CD4-positive, alpha-beta T cell (primary cell): ENCODE measurements at regions not wholly inside any gene's neighbourhood (a gene's known extent, or its start where the extent isn't known, plus 50 kb on each side); places are given as distances from the start of the nearest gene placed in this dataset.

Source experiments
- ATAC-seq: fragments of 200-7000 bp; cut with Tn5 transposase; one replicate; pipeline ENCODE4 v1.10.0; 2022; ENCODE audit warnings: mild to moderate bottlenecking; ENCODE audit not compliant: poor library complexity
- CTCF ChIA-PET: fragments of 350-600 bp; sonication (Branson Sonifier 250); formaldehyde crosslinking; loops from one replicate; lab custom pipeline; 2021; ENCODE audit warnings: antibody characterized with exemption, inconsistent platforms; lab: Charles Lee
- POLR2A ChIA-PET: fragments of 350-600 bp; sonication (Branson Sonifier 250); formaldehyde crosslinking; loops from one replicate; lab custom pipeline; 2021; ENCODE audit warnings: antibody characterized with exemption, inconsistent platforms; lab: Charles Lee
- DNase-seq, 14 experiments: peaks; one replicate each; pipeline ENCODE4 v3.0.0-alpha.2; 2013 to 2020; ENCODE audit warnings: mixed read lengths in 2 of 14
- H3K27ac ChIP-seq, 2 donors: one replicate each; pipeline versions ENCODE4 v1.5.1 to v1.7.0; 2013; ENCODE audit warnings: low read length in 2 of 2, low read depth in 1 of 2, mild to moderate bottlenecking in 1 of 2
- H3K27me3 ChIP-seq, 2 experiments: 1 replicate in 1 of 2; 2 replicates in 1 of 2; pipeline versions ENCODE4 v1.6.1 to v1.7.0; 2013; ENCODE audit warnings: low read length in 2 of 2, control low read depth in 1 of 2, mild to moderate bottlenecking in 1 of 2, moderate library complexity in 1 of 2; ENCODE audit not compliant: insufficient read depth in 2 of 2, control insufficient read depth in 1 of 2
- H3K36me3 ChIP-seq: one replicate; pipeline ENCODE4 v1.6.1; 2013; ENCODE audit warnings: low read length, control low read depth; ENCODE audit not compliant: insufficient read depth
- H3K4me1 ChIP-seq: one replicate; pipeline ENCODE4 v1.6.1; 2013; ENCODE audit warnings: low read length, control low read depth; ENCODE audit not compliant: insufficient read depth
- H3K4me3 ChIP-seq: one replicate; pipeline ENCODE4 v1.5.1; 2013; ENCODE audit warnings: mild to moderate bottlenecking, low read length, moderate library complexity
- H3K9me3 ChIP-seq, 2 experiments: 1 replicate in 1 of 2; 2 replicates in 1 of 2; pipeline versions ENCODE4 v1.6.1 to v1.7.0; 2013; ENCODE audit warnings: low read length in 2 of 2, mild to moderate bottlenecking in 2 of 2, control low read depth in 1 of 2, moderate library complexity in 1 of 2; ENCODE audit not compliant: control insufficient read depth in 1 of 2, insufficient read depth in 1 of 2
- H3K27ac Mint-ChIP-seq: one replicate; pipeline ENCODE4 v1.8.0; 2020; ENCODE audit warnings: mixed read lengths
- H3K27me3 Mint-ChIP-seq: one replicate; pipeline ENCODE4 v1.8.0; 2021; ENCODE audit warnings: mixed read lengths
- H3K36me3 Mint-ChIP-seq: one replicate; pipeline ENCODE4 v1.8.0; 2021; ENCODE audit warnings: low read depth, mixed read lengths
- H3K4me1 Mint-ChIP-seq: one replicate; pipeline ENCODE4 v1.8.0; 2021; ENCODE audit warnings: low read depth, mixed read lengths
- H3K4me3 Mint-ChIP-seq: one replicate; pipeline ENCODE4 v1.8.0; 2020; ENCODE audit warnings: mild to moderate bottlenecking, mixed read lengths
- H3K9me3 Mint-ChIP-seq: one replicate; pipeline ENCODE4 v1.8.0; 2020; ENCODE audit warnings: mixed read lengths
- intact Hi-C, 2 experiments: fragments of 100-400 bp; cut with DNase I in 1 of 2; cut with micrococcal nuclease in 1 of 2; formaldehyde crosslinking; loops; one replicate each; pipeline versions ENCODE4 v1.15.1 to v1.9.0; 2023 to 2025; cut with DNase I, micrococcal nuclease
- TF ChIP-seq, protein P1 (sequence below): fragments of 200-600 bp; IDR thresholded peaks from one replicate; pipeline ENCODE4 v1.8.0; 2022; ENCODE audit warnings: antibody characterized with exemption, mild to moderate bottlenecking

- Mint-ChIP-seq H3K27me3 (no peaks in the 10 kb centered on the region), H3K4me1 (no peaks in the 10 kb centered on the region), H3K4me3 (no peak overlapping the region), H3K9me3 (peaks cover 7% of the 10 kb centered on the region), H3K27ac (no peak overlapping the region), H3K36me3 (no peaks in the 10 kb centered on the region)
- ChIA-PET POLR2A (no interaction called here), CTCF (no interaction called here)
- H3K9me3 ChIP-seq = no peaks in the 10 kb centered on the region
- TF ChIP-seq, protein P1, sequence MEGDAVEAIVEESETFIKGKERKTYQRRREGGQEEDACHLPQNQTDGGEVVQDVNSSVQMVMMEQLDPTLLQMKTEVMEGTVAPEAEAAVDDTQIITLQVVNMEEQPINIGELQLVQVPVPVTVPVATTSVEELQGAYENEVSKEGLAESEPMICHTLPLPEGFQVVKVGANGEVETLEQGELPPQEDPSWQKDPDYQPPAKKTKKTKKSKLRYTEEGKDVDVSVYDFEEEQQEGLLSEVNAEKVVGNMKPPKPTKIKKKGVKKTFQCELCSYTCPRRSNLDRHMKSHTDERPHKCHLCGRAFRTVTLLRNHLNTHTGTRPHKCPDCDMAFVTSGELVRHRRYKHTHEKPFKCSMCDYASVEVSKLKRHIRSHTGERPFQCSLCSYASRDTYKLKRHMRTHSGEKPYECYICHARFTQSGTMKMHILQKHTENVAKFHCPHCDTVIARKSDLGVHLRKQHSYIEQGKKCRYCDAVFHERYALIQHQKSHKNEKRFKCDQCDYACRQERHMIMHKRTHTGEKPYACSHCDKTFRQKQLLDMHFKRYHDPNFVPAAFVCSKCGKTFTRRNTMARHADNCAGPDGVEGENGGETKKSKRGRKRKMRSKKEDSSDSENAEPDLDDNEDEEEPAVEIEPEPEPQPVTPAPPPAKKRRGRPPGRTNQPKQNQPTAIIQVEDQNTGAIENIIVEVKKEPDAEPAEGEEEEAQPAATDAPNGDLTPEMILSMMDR = no peak
- no peaks in the 10 kb centered on the region for H3K4me1 ChIP-seq
- no peaks in the 10 kb centered on the region for H3K36me3 ChIP-seq
- ATAC-seq = no peak
- H3K27ac ChIP-seq = no peak overlapping the region
- no peaks in the 10 kb centered on the region for H3K27me3 ChIP-seq
- DNase-seq = no peak
- no peak overlapping the region for H3K4me3 ChIP-seq
- intact Hi-C loops = no loop called here
Measured at GRCh38 chr1:191541758-191542157, 616.5 kb upstream of the RGS18 start.

DNA sequence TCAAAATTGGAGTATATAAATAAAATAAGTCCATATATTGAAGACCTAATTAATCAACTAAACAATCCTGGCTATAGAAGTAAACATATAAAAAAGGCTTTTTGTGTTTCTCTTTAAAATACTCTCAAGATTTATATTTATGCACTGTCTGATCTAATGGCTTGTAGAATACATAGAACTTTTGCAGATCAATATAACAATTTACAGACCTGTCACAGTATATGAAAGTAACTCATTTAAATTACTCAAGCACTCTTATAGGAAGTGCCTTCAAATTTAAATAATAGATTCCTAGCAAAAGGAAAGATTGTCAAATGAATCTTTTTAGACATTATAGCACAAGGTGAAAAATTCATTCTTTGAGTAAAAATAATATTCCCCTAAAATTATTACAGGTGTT is 615.8 kb upstream of the RGS18 start:
- Histone ChIP-seq H3K36me3 (no peaks in the 10 kb centered on the region), H3K9me3 (no peaks in the 10 kb centered on the region), H3K27me3 (no peaks in the 10 kb centered on the region), H3K4me3 (no peak overlapping the region), H3K4me1 (no peaks in the 10 kb centered on the region), H3K27ac (no peak overlapping the region)
- Mint-ChIP-seq H3K4me1 (no peaks in the 10 kb centered on the region), H3K4me3 (no peak overlapping the region), H3K27ac (no peak overlapping the region), H3K9me3 (peaks cover 7% of the 10 kb centered on the region), H3K27me3 (no peaks in the 10 kb centered on the region), H3K36me3 (no peaks in the 10 kb centered on the region)
- POLR2A ChIA-PET = no interaction called here
- ATAC-seq (no peak), DNase-seq (no peak)
- TF ChIP-seq, protein P1 = no peak
- CTCF ChIA-PET = no interaction called here
- intact Hi-C loops = no loop called here

GRCh38 chr1:191546803-191547202 is 611.5 kb upstream of the RGS18 start:
- ChIA-PET POLR2A (no interaction called here), CTCF (no interaction called here)
- Histone ChIP-seq H3K4me1 (no peaks in the 10 kb centered on the region), H3K27me3 (no peaks in the 10 kb centered on the region), H3K4me3 (no peak overlapping the region), H3K27ac (no peak overlapping the region), H3K36me3 (no peaks in the 10 kb centered on the region), H3K9me3 (no peaks in the 10 kb centered on the region)
- Mint-ChIP-seq H3K4me3 (no peak overlapping the region), H3K36me3 (no peaks in the 10 kb centered on the region), H3K27me3 (no peaks in the 10 kb centered on the region), H3K27ac (no peak overlapping the region), H3K4me1 (no peaks in the 10 kb centered on the region), H3K9me3 (peaks cover 5% of the 10 kb centered on the region)
- ATAC-seq = no peak
- no peak for DNase-seq
- TF ChIP-seq, protein P1 = no peak
- intact Hi-C loops = no loop called here
